SK-N-SH (cell line): ENCODE measurements at regions not wholly inside any gene's neighbourhood (a gene's known extent, or its start where the extent isn't known, plus 50 kb on each side); places are given as distances from the start of the nearest gene placed in this dataset.
"Not testable (repeated sequence)": the region's sequence is repeated elsewhere in the genome, so short reads cannot be mapped to it uniquely, and the experiment has no call there.

Experiments
- CTCF ChIA-PET: fragments of 300-600, 350-600 bp; formaldehyde crosslinking; extraction: SDS; loops from one replicate; lab custom pipeline; 2021; lab: Yijun Ruan, JAX
- POLR2A ChIA-PET: fragments of 350-600 bp; sonication (Branson Sonifier 250); formaldehyde crosslinking; extraction: SDS; loops from one replicate; lab custom pipeline; 2020; ENCODE audit warnings: antibody characterized with exemption, inconsistent platforms; lab: Yijun Ruan, JAX
- DNase-seq: peaks from one replicate; pipeline ENCODE4 v3.0.0; 2012
- H2AFZ ChIP-seq: fragments of 200-600 bp; sonication (generic); 2 replicates; pipeline ENCODE4 v1.8.1; 2016; ENCODE audit warnings: antibody characterized with exemption, mild to moderate bottlenecking, low read depth
- H3F3A ChIP-seq: fragments of 200-600 bp; sonication (generic); replicated peaks from 2 replicates; pipeline ENCODE3; 2016; ENCODE audit warnings: antibody characterized with exemption, mild to moderate bottlenecking; ENCODE audit not compliant: insufficient read depth
- H3K27ac ChIP-seq, 2 experiments: fragments of 200-500 bp in 1 of 2; fragments of 200-600 bp in 1 of 2; sonication (Bioruptor generic) in 1 of 2; sonication (generic), shearing (Covaris generic) in 1 of 2; 2 replicates each; pipeline versions ENCODE4 v1.5.1 to v1.6.1; 2014 to 2016; ENCODE audit warnings: low read depth in 2 of 2, inconsistent platforms in 1 of 2, low read length in 1 of 2, mild to moderate bottlenecking in 1 of 2, mixed read lengths in 1 of 2
- H3K27me3 ChIP-seq: fragments of 200-600 bp; sonication (generic), shearing (Covaris generic); 2 replicates; pipeline ENCODE4 v1.6.1; 2016; ENCODE audit warnings: mixed run types; ENCODE audit not compliant: insufficient read depth
- H3K36me3 ChIP-seq, 2 experiments: fragments of 200-500 bp in 1 of 2; fragments of 200-600 bp in 1 of 2; sonication (Bioruptor generic) in 1 of 2; sonication (generic) in 1 of 2; replicated peaks in 1 of 2; 2 replicates each; pipeline versions ENCODE3 to v1.5.1; 2014 to 2016; ENCODE audit warnings: low read length in 1 of 2, mild to moderate bottlenecking in 1 of 2; ENCODE audit not compliant: insufficient read depth in 2 of 2, control insufficient read depth in 1 of 2
- H3K4me1 ChIP-seq, 2 experiments: fragments of 200-500 bp in 1 of 2; fragments of 200-600 bp in 1 of 2; sonication (Bioruptor generic) in 1 of 2; sonication (generic), shearing (Covaris generic) in 1 of 2; 2 replicates each; pipeline versions ENCODE4 v1.5.1 to v1.6.1; 2014 to 2016; ENCODE audit warnings: low read depth in 1 of 2, low read length in 1 of 2, mixed run types in 1 of 2; ENCODE audit not compliant: insufficient read depth in 2 of 2, control insufficient read depth in 1 of 2
- H3K4me2 ChIP-seq: fragments of 200-600 bp; sonication (generic), shearing (Covaris generic); 2 replicates; pipeline ENCODE4 v1.6.1; 2017; ENCODE audit warnings: mixed run types
- H3K4me3 ChIP-seq, 2 experiments: fragments of 200-500 bp in 1 of 2; fragments of 200-600 bp in 1 of 2; sonication (Bioruptor generic) in 1 of 2; sonication (generic), shearing (Covaris generic) in 1 of 2; 2 replicates each; pipeline versions ENCODE4 v1.5.1 to v1.8.1; 2014 to 2016; ENCODE audit warnings: low read depth in 2 of 2, inconsistent platforms in 1 of 2, low read length in 1 of 2, mild to moderate bottlenecking in 1 of 2, mixed read lengths in 1 of 2, moderate library complexity in 1 of 2
- H3K79me2 ChIP-seq: fragments of 200-600 bp; sonication (generic); 2 replicates; pipeline ENCODE4 v1.8.1; 2017; ENCODE audit warnings: mild to moderate bottlenecking; ENCODE audit not compliant: insufficient read depth
- H3K9ac ChIP-seq: fragments of 200-600 bp; sonication (generic); 2 replicates; pipeline ENCODE4 v1.6.1; 2017; ENCODE audit warnings: mixed run types
- H3K9me2 ChIP-seq: fragments of 200-600 bp; sonication (generic); 2 replicates; pipeline ENCODE4 v1.6.1; 2017; ENCODE audit warnings: mixed run types
- H3K9me3 ChIP-seq: fragments of 200-600 bp; sonication (generic); 2 replicates; pipeline ENCODE4 v1.6.1; 2017; ENCODE audit warnings: mixed run types, mild to moderate bottlenecking, moderate library complexity
- H4K20me1 ChIP-seq: fragments of 200-600 bp; sonication (generic); 2 replicates; pipeline ENCODE4 v1.6.1; 2017; ENCODE audit warnings: mild to moderate bottlenecking, mixed run types; ENCODE audit not compliant: insufficient read depth
- WGBS: methylation state at CpG from one replicate; pipeline ENCODE4 v1.1.6; 2017; ENCODE audit warnings: low lambda C conversion rate; 5-methylcytosine and 5-hydroxymethylcytosine counted together

GRCh38 chr15:30195355-30196008, 60.6 kb downstream of the GOLGA8T start:
- H4K20me1 ChIP-seq, H3F3A ChIP-seq, H3K27ac ChIP-seq, H3K9me2 ChIP-seq, DNase-seq, H3K27me3 ChIP-seq, H2AFZ ChIP-seq, H3K79me2 ChIP-seq, CTCF ChIA-PET, H3K9ac ChIP-seq, POLR2A ChIA-PET, H3K4me1 ChIP-seq, H3K36me3 ChIP-seq, H3K9me3 ChIP-seq: not testable (repeated sequence)
- 0% methylated on average over 4 of the region's 41 CpGs for WGBS
- Histone ChIP-seq H3K4me2 (peak overlapping the region; percentile 50; the same call in 1 of the 2 replicates), H3K4me3 (peak overlapping the region in 1 of 2 experiments; percentile 48; a peak in 1 of 4 replicates)

GRCh38 chr15:30196009-30196375, 61.1 kb downstream of the GOLGA8T start:
- Histone ChIP-seq H3K4me2 (peak overlapping the region; percentile 50; the same call in 1 of the 2 replicates), H3K4me3 (peak overlapping the region in 1 of 2 experiments; percentile 48; a peak in 2 of 4 replicates)
- CTCF ChIA-PET, H3K27me3 ChIP-seq, H3K4me1 ChIP-seq, H3K9ac ChIP-seq, H3K27ac ChIP-seq, H4K20me1 ChIP-seq, H3F3A ChIP-seq, POLR2A ChIA-PET, H3K36me3 ChIP-seq, H3K9me3 ChIP-seq, H3K79me2 ChIP-seq, H3K9me2 ChIP-seq, DNase-seq, H2AFZ ChIP-seq: not testable (repeated sequence)
- no CpG with 5 or more reads among the region's 32 CpGs for WGBS

- H3K27me3 ChIP-seq, H3K9ac ChIP-seq, H3K9me3 ChIP-seq, H3K27ac ChIP-seq, H4K20me1 ChIP-seq, H2AFZ ChIP-seq, H3F3A ChIP-seq, POLR2A ChIA-PET, DNase-seq, CTCF ChIA-PET, H3K9me2 ChIP-seq, H3K79me2 ChIP-seq, H3K36me3 ChIP-seq, H3K4me2 ChIP-seq, H3K4me1 ChIP-seq: not testable (repeated sequence)
- WGBS = 23% methylated on average over 4 of the region's 12 CpGs
- peak overlapping the region in 1 of 2 experiments; percentile 31; a peak in 2 of 4 replicates for H3K4me3 ChIP-seq
These were observed 61.9 kb downstream of the GOLGA8T start for GRCh38 chr15:30196769-30197168.

- H3K9me2 ChIP-seq, H3K4me1 ChIP-seq, POLR2A ChIA-PET, H3K79me2 ChIP-seq, H3F3A ChIP-seq, CTCF ChIA-PET, H3K27me3 ChIP-seq, H3K4me2 ChIP-seq, H2AFZ ChIP-seq, H3K9me3 ChIP-seq, H3K36me3 ChIP-seq, DNase-seq, H3K4me3 ChIP-seq, H4K20me1 ChIP-seq, H3K9ac ChIP-seq, H3K27ac ChIP-seq: not testable (repeated sequence)
- 88% methylated on average over 3 of the region's 4 CpGs for WGBS
These were observed 66.7 kb downstream of the GOLGA8T start for GRCh38 chr15:30201517-30201916.

GRCh38 chr15:30213733-30214132, 78.9 kb downstream of the GOLGA8T start:
- H2AFZ ChIP-seq, DNase-seq, H3K9me2 ChIP-seq, H3K4me3 ChIP-seq, H4K20me1 ChIP-seq, H3K4me1 ChIP-seq, H3K27ac ChIP-seq, H3K27me3 ChIP-seq, H3F3A ChIP-seq, H3K9ac ChIP-seq, H3K36me3 ChIP-seq, H3K79me2 ChIP-seq, H3K4me2 ChIP-seq, CTCF ChIA-PET, POLR2A ChIA-PET, H3K9me3 ChIP-seq: not testable (repeated sequence)
- WGBS = no CpG with 5 or more reads among the region's 5 CpGs

GRCh38 chr15:30221803-30222202, 87.0 kb downstream of the GOLGA8T start:
- H3K9me2 ChIP-seq, DNase-seq, POLR2A ChIA-PET, H4K20me1 ChIP-seq, CTCF ChIA-PET, H3K79me2 ChIP-seq, H3F3A ChIP-seq, H3K9ac ChIP-seq, H2AFZ ChIP-seq, H3K4me3 ChIP-seq, H3K27me3 ChIP-seq, H3K27ac ChIP-seq, H3K4me2 ChIP-seq, H3K9me3 ChIP-seq, H3K4me1 ChIP-seq, H3K36me3 ChIP-seq: not testable (repeated sequence)
- no CpG with 5 or more reads among the region's 4 CpGs for WGBS
